HG03558 (cell line): ENCODE measurements at regions not wholly inside any gene's neighbourhood (a gene's known extent, or its start where the extent isn't known, plus 50 kb on each side); places are given as distances from the start of the nearest gene placed in this dataset.
"Not testable (repeated sequence)": the region's sequence is repeated elsewhere in the genome, so short reads cannot be mapped to it uniquely, and the experiment has no call there.

ENCODE experiments used
- ATAC-seq: cut with Tn5 transposase; IDR thresholded peaks from one replicate; pipeline ENCODE4 v1.9.1; 2021; ENCODE audit warnings: moderate number of reproducible peaks; ENCODE audit not compliant: unreplicated experiment; ENCODE audit errors: extremely low read depth

DNA sequence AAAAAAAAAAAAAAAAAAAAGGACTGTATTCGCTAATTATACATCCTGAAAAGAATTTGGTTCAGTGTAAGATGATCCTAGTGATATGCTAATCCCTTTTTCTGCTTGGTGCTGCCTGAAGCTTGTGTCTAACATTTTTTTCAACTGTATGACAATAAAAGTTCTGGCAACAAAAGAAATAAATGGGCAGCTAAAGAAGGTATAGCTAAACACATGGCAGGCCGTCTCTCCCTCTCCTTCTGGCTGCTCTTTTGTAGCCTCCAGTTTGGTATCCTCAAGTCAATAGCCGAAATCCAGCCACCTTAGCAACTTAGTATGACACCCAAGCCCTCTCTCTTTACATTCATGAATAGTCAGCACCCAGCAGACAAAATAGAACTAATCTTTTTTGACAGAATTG, 198.3 kb upstream of the OTX2 start:
- no peak for ATAC-seq

DNA sequence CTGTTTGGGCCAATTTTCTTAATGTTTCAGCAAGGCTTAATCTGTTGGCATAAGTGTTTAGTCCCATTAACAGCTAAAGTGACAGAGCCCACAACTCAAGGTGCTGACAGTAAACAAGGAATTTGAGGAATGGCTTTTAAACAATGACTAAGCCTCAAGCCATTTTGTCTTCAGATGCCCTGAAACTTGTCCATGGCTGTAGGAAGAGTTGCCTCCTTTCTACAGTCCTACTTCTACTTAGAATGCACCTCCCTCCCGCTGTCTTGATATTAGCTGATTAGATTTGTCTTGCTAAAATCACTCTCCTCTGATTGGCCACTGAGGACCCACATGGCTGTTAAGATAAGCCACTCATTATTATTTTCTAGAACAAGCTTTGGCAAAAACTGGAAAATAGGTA, 188.4 kb upstream of the OTX2 start:
- ATAC-seq: no peak

- ATAC-seq: no peak
Measured at GRCh38 chr14:56996721-56997399, 186.6 kb upstream of the OTX2 start.

- ATAC-seq: no peak
Measured at GRCh38 chr14:56995010-56995409, 184.7 kb upstream of the OTX2 start.

- no peak for ATAC-seq
Measured at GRCh38 chr14:56992332-56992820, 182.1 kb upstream of the OTX2 start.

- ATAC-seq: not testable (repeated sequence)
Measured at GRCh38 chr14:56990991-56991627, 180.8 kb upstream of the OTX2 start.

DNA sequence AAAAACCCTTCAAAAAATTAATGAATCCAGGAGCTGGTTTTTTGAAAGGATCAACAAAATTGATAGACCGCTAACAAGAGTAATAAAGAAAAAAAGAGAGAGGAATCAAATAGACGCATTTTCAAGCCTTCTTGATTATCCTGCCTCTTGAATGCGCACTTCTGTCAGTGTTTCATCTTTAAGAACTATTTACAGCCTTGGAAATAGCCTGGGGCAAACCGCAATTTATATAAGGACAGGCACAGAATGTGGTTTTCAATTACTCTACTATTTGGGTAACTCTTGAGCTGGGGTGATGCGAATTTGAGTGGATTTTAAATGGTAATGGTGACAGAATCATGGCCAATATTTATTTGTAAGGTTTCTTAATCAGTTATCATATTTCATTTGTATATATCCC, 179.1 kb upstream of the OTX2 start:
- no peak for ATAC-seq

GRCh38 chr14:56979936-56980335, 169.7 kb upstream of the OTX2 start:
- ATAC-seq: no peak

- no peak for ATAC-seq
Measured at GRCh38 chr14:56976211-56976610, 165.9 kb upstream of the OTX2 start.

DNA sequence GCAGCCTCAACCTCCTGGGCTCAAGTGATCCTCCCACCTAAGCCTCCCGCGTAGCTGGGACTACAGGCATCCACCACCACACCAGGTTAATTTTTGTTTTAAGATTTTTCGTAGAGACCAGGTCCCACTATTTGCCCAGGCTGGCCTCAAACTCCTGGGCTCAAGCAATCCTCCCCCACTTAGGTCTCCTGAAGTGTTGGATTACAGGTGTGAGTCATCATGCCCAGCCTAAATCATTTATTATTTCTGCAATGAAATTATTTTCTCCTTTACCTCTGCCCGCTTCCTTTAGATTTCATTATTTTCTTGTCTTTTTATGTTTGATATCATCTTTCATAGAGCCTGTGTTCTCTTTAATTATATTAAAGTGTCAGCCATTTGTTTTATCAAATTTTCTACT, 165.2 kb upstream of the OTX2 start:
- ATAC-seq: no peak

DNA sequence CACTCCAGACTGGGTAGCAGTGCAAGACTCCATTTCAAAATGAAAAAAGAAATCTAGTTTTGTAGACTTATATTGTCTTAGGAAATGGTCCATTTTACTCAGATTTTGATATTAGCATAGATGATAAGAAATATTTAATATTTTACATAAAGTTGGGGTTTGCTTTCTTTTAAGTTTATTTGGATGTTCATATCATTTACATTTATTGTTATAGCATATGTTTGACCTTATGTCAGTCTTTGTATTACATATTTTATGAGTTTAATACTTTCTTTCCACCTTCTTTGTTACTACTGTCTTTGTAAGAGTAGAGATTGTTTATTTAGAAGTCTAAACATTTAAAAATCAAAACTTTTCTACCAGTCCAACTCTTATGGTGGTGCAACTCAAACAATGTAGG, 162.7 kb upstream of the OTX2 start:
- ATAC-seq: no peak

- no peak for ATAC-seq
Measured at GRCh38 chr14:56964895-56965294, 154.6 kb upstream of the OTX2 start.

DNA sequence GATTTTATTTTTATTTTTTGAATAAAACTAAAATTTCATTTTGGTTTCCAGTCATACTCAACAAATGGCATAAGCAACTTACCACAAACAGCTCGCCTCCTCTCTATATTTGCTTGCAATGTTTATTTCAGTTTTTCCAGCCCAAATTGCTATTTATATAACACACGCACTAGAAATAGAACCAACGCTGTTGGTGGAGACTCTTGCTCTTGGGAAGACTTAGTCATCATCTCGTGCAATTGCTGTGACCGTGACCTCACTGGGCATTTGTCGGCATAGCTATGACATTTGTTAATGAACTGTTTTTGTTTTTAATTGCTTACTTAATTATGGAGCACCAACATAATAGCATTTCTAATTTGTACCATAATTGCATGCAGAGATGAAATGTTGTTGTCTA, 153.1 kb upstream of the OTX2 start:
- no peak for ATAC-seq

DNA sequence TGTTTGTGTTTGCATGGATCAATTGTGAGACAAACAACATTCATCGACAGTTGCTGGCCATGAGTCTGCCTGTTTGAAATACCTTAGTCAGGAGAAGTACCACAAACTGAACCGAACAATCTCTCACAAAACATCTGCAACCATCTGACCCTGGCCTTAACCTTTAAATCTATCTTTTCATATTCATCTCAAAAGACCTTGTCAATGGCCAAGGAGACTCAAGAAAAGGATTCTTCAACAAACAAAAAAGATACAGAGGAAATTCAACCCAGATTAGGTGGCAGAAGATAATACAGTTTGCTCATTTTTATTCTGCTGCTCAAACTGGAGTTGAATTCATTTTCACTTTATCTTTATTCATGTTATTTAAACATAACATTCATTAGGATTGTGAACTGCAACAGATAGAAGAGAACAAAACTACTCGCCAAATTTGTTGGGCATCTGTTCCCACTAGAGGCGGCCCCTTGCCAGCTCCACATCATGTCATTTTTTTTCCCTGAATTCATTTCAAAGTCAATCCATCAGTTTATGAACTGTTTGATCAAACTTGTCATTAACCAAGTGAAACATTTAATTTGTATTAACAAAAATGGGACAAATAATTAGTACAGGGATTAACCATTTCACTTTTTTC, 152.3 kb upstream of the OTX2 start:
- no peak for ATAC-seq

- ATAC-seq: no peak
Measured at GRCh38 chr14:56959869-56960268, 149.6 kb upstream of the OTX2 start.

DNA sequence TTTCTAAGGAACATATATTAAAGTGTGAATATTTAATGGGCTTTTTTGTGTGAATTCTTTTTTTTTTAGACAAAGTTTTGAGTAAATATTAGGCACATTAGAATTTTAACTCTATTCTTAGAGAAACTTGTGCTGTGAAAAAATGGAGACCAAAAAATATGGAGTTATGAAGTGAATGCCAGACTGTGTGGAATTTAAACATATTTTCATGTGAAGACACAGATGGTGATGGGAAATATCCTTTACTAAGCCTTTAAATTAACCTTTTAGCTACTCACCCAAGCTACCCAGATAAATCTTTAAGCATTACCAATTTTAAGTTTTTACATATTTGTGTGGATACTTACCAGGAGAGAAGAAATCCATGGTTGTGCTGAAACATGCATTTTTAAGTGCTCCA, 148.8 kb upstream of the OTX2 start:
- no peak for ATAC-seq

- no peak for ATAC-seq
Measured at GRCh38 chr14:56956182-56956581, 145.9 kb upstream of the OTX2 start.

DNA sequence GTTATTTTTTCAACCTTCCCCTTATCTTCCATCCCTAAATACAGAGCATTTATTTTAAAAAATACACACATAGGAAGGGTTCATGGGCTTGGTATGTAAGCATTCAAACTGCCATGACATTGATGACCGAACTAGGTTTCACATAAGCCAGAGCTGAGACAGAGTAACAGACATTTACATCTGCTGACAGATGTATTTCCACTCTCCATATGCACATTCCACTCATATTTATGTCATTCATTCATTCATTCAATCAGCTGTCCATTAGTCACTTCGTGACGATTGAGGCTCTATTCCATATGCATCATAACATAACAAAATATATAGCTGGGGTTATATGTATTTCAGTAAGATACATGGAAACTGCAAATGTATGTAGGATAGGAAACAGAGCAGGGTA, 145.5 kb upstream of the OTX2 start:
- ATAC-seq: no peak

DNA sequence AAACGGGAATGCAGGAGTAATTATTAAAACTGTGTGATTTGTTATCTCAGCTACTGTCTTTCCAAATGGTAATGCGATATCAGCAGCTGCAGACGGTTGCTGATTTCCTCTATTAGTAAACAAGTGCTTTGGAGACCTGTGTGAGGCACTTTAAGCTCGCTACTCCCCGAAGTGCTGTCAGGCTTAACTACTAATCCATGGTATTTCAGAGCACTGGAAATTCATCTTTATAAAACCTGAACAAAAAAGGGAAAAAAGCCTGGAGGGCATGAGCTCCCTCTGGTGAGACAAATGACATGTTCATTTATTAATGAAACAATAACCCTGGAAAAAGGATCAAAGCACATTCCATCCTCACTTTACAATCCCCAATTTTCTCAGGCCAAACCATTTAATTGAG, 143.6 kb upstream of the OTX2 start:
- ATAC-seq: no peak

GRCh38 chr14:56952766-56953473, 142.6 kb upstream of the OTX2 start:
- ATAC-seq: no peak

- ATAC-seq: no peak
Measured at GRCh38 chr14:56949828-56950227, 139.5 kb upstream of the OTX2 start.
